ENCODE measurements at regions not wholly inside any gene's neighbourhood (a gene's known extent, or its start where the extent isn't known, plus 50 kb on each side); places are given as distances from the start of the nearest gene placed in this dataset.

GRCh38 chr2:120647487-120647886 is 88.2 kb upstream of the GLI2 start:
- TF ChIP-seq CTCF (IDR thresholded peaks at IDR 0.05; ENCODE audit: insufficient read depth, low read depth, low read length), result no peak
- TF ChIP-seq EZH2 (IDR thresholded peaks at IDR 0.05; ENCODE audit: insufficient read depth, low read length), result no peak

Measured in astrocyte (in vitro differentiated cells and primary cell).